ENCODE measurements at regions not wholly inside any gene's neighbourhood (a gene's known extent, or its start where the extent isn't known, plus 50 kb on each side); places are given as distances from the start of the nearest gene placed in this dataset.

DNA sequence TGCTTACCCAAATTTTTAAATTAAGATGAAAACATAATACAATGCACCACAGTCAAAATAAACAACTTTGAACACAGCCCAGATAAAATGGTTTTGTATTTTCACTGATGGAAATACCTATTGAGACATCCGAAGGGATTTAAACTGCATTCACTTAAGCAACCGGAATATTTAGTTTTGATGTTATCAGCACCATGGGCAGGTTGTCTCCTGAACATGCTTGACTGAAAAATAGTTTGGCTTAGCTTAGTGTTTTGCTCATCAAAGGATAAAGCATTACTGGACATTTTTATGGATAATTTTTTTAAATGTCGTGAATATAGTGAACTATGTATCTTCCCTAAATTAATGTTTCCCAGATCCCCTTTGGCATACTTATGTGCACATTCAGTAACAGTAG, 177.5 kb downstream of the GJA1 start:
- no peak for TF ChIP-seq EP300 (IDR thresholded peaks at IDR 0.05)
- TF ChIP-seq CTCF (IDR thresholded peaks at IDR 0.05) = no peak
- TF ChIP-seq POLR2A (IDR thresholded peaks at IDR 0.05) = no peak
- Histone ChIP-seq H3K27ac (no peak overlapping the region), H3K9me3 (no peaks in the 10 kb centered on the region), H3K4me3 (no peak overlapping the region), H3K4me1 (no peaks in the 10 kb centered on the region), H3K36me3 (no peaks in the 10 kb centered on the region), H3K27me3 (no peaks in the 10 kb centered on the region)
- no peak for DNase-seq (ENCODE audit: low spot score in 2 of 2)
- 69 to 79% methylated on average over 3 of the region's 3 CpGs for WGBS, 2 donors

DNA sequence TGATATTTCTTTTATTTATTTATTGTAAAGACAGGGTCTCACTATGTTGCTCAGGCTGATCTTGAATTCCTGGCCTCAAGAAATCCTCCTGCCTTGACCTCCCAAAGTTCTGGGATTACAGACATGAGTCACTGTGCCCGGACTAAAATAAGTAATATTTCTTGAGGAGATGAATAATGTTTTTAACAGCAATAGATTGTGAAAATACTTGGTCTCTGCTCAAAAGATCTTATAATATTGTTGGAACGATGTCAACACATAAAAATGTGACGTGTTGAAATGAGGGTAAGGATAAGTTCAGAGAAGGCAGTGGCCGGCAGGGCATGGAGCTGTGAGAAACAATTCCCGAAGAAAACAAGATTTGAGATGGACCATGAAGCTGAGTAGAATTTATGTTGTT, 178.7 kb downstream of the GJA1 start:
- H3K9me3 ChIP-seq = no peaks in the 10 kb centered on the region
- no peaks in the 10 kb centered on the region for H3K36me3 ChIP-seq
- TF ChIP-seq CTCF (IDR thresholded peaks at IDR 0.05) (no peak), EP300 (IDR thresholded peaks at IDR 0.05) (no peak), POLR2A (IDR thresholded peaks at IDR 0.05) (no peak)
- no peak for DNase-seq (ENCODE audit: low spot score in 2 of 2)
- H3K4me1 ChIP-seq = no peaks in the 10 kb centered on the region
- H3K4me3 ChIP-seq = no peak overlapping the region
- no peaks in the 10 kb centered on the region for H3K27me3 ChIP-seq
- no peak overlapping the region for H3K27ac ChIP-seq
- 40 to 41% methylated on average over 5 of the region's 5 CpGs for WGBS, 2 donors

DNA sequence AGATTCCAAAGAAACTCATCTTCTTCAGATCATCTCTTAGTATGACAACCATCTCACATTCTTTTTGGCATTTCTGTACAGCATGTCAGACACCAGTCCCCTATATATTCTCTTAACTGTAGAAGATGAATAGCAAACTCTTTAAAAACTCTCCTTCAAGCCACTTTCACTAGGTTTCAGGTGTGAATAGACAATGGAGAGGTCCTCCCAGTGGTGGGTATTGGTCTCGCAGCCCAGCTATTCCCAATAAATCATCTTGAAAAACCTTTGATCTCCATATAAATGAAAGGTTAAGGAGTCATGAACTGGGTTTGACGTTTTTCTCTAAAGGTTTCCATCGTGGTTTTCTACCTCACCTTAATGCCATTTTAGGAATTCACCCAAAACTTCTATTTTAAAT, 180.0 kb downstream of the GJA1 start:
- no peaks in the 10 kb centered on the region for H3K36me3 ChIP-seq
- no peaks in the 10 kb centered on the region for H3K4me1 ChIP-seq
- TF ChIP-seq CTCF (IDR thresholded peaks at IDR 0.05) (no peak), EP300 (IDR thresholded peaks at IDR 0.05) (no peak), POLR2A (IDR thresholded peaks at IDR 0.05) (no peak)
- no peak for DNase-seq (ENCODE audit: low spot score in 2 of 2)
- H3K27ac ChIP-seq = no peak overlapping the region
- 76 to 80% methylated on average over 3 of the region's 3 CpGs for WGBS, 2 donors
- no peaks in the 10 kb centered on the region for H3K9me3 ChIP-seq
- H3K27me3 ChIP-seq = no peaks in the 10 kb centered on the region
- no peak overlapping the region for H3K4me3 ChIP-seq

- Histone ChIP-seq H3K36me3 (no peaks in the 10 kb centered on the region), H3K4me1 (no peaks in the 10 kb centered on the region), H3K4me3 (no peak overlapping the region), H3K27ac (no peak overlapping the region), H3K27me3 (no peaks in the 10 kb centered on the region), H3K9me3 (no peaks in the 10 kb centered on the region)
- DNase-seq (ENCODE audit: low spot score in 2 of 2) = no peak
- WGBS, 2 donors = 93 to 98% methylated on average over 3 of the region's 3 CpGs
- no peak for TF ChIP-seq EP300 (IDR thresholded peaks at IDR 0.05)
- TF ChIP-seq CTCF (IDR thresholded peaks at IDR 0.05) = no peak
- TF ChIP-seq POLR2A (IDR thresholded peaks at IDR 0.05) = no peak
These were observed 181.0 kb downstream of the GJA1 start for GRCh38 chr6:121616406-121616805.

- Histone ChIP-seq H3K4me1 (no peaks in the 10 kb centered on the region), H3K27me3 (no peaks in the 10 kb centered on the region), H3K27ac (no peak overlapping the region), H3K36me3 (no peaks in the 10 kb centered on the region), H3K4me3 (no peak overlapping the region), H3K9me3 (no peaks in the 10 kb centered on the region)
- DNase-seq (ENCODE audit: low spot score in 2 of 2) = no peak
- TF ChIP-seq CTCF (IDR thresholded peaks at IDR 0.05) = no peak
- no peak for TF ChIP-seq EP300 (IDR thresholded peaks at IDR 0.05)
- no peak for TF ChIP-seq POLR2A (IDR thresholded peaks at IDR 0.05)
These were observed 181.9 kb downstream of the GJA1 start for GRCh38 chr6:121617388-121617787.

Measured in tibial nerve (tissue), 4 donors.